ENCODE measurements at regions not wholly inside any gene's neighbourhood (a gene's known extent, or its start where the extent isn't known, plus 50 kb on each side); places are given as distances from the start of the nearest gene placed in this dataset.

DNA sequence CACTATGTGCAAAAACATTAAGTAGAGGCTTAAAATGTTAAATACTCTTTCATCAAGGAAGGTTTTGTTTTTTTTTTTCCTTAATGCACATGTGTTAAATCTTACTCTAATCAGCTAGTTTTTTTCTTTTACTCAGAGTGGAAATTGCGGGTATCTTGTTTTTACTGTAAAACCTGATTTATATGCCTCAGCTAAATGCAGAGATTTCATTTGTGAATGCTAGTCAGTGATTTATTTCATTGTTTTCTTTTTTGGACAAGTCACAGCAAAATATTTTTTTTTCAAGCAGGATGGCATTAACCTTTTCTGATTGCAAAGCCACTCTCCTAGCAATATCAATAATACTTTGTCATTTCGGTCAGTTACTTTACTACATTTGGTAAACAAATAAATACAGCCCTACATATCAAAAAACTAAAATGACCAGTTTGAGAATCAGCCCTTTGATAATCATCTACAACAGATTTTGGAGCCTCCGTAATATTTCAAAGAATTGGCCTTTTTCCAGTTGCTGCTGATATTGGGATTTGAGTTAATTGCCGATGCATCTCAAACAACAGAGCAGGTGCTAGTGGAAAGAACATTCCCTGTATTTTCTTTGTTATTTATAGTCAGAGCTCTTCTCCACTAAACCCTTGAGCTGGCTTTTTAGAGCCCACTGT is 579.2 kb upstream of the ZNF608 start:
- TF ChIP-seq POLR2A (IDR thresholded peaks at IDR 0.05) = no peak
- TF ChIP-seq, protein P1, sequence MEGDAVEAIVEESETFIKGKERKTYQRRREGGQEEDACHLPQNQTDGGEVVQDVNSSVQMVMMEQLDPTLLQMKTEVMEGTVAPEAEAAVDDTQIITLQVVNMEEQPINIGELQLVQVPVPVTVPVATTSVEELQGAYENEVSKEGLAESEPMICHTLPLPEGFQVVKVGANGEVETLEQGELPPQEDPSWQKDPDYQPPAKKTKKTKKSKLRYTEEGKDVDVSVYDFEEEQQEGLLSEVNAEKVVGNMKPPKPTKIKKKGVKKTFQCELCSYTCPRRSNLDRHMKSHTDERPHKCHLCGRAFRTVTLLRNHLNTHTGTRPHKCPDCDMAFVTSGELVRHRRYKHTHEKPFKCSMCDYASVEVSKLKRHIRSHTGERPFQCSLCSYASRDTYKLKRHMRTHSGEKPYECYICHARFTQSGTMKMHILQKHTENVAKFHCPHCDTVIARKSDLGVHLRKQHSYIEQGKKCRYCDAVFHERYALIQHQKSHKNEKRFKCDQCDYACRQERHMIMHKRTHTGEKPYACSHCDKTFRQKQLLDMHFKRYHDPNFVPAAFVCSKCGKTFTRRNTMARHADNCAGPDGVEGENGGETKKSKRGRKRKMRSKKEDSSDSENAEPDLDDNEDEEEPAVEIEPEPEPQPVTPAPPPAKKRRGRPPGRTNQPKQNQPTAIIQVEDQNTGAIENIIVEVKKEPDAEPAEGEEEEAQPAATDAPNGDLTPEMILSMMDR (IDR thresholded peaks at IDR 0.05) = no peak
